ENCODE measurements at regions not wholly inside any gene's neighbourhood (a gene's known extent, or its start where the extent isn't known, plus 50 kb on each side); places are given as distances from the start of the nearest gene placed in this dataset.

DNA sequence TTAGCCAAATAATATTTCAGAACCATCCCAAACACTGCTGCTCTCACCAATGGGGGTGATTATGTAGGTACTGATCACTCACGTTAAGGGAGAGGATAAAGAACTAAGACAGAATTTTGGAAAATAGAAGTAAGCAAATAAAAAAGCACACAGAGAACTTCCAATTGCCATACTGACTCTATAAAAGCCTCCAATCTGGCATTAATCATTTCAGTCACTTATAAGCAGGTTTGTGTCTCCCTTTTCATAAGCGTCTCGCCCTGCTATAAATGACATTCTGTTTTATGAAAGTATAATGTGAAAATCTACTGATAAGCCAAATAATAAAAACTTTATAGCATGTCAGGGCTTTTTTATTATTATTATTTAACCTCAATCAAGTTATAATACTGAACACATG lies 435.2 kb downstream of the ETNK1 start:
- Histone ChIP-seq H3K4me1 (no peaks in the 10 kb centered on the region), H3K9me3 (no peaks in the 10 kb centered on the region), H3K36me3 (no peaks in the 10 kb centered on the region), H3K27me3 (no peaks in the 10 kb centered on the region), H3K27ac (no peak overlapping the region), H3K4me3 (no peak overlapping the region)
- 90 to 92% methylated on average over 3 of the region's 3 CpGs for WGBS, 2 donors (ENCODE audit: low coverage in 1 of 2)
- no peak for ATAC-seq
- no peak for TF ChIP-seq POLR2A (IDR thresholded peaks at IDR 0.05)
- no peak for TF ChIP-seq POLR2AphosphoS5 (IDR thresholded peaks at IDR 0.05)
- TF ChIP-seq, protein P1, sequence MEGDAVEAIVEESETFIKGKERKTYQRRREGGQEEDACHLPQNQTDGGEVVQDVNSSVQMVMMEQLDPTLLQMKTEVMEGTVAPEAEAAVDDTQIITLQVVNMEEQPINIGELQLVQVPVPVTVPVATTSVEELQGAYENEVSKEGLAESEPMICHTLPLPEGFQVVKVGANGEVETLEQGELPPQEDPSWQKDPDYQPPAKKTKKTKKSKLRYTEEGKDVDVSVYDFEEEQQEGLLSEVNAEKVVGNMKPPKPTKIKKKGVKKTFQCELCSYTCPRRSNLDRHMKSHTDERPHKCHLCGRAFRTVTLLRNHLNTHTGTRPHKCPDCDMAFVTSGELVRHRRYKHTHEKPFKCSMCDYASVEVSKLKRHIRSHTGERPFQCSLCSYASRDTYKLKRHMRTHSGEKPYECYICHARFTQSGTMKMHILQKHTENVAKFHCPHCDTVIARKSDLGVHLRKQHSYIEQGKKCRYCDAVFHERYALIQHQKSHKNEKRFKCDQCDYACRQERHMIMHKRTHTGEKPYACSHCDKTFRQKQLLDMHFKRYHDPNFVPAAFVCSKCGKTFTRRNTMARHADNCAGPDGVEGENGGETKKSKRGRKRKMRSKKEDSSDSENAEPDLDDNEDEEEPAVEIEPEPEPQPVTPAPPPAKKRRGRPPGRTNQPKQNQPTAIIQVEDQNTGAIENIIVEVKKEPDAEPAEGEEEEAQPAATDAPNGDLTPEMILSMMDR (IDR thresholded peaks at IDR 0.05), result no peak
- no peak for TF ChIP-seq EP300 (IDR thresholded peaks at IDR 0.05)

DNA sequence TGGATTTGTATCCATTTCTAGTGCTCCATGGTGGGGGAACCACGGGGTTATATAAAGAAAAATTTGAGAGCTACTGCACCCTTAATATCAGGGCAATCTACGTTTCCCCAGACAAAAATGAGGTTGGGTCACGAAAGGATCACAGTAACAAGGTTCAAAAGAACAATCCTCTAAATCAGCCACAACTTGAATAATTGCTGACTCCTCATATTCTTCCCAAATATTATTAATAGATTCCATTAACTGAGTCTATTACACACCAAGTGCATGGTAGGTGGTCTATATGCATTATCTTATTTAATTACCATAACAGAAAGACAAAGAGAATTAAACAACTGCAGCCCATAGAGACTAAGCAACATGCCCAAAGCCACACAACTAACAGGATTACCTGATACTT lies 438.2 kb downstream of the ETNK1 start:
- Histone ChIP-seq H3K27me3 (no peaks in the 10 kb centered on the region), H3K4me1 (no peaks in the 10 kb centered on the region), H3K36me3 (no peaks in the 10 kb centered on the region), H3K4me3 (no peak overlapping the region), H3K27ac (no peak overlapping the region), H3K9me3 (no peaks in the 10 kb centered on the region)
- WGBS, 2 donors (ENCODE audit: low coverage in 1 of 2), result 71 to 83% methylated on average over 3 of the region's 3 CpGs
- TF ChIP-seq, protein P1 (IDR thresholded peaks at IDR 0.05), result no peak
- TF ChIP-seq POLR2A (IDR thresholded peaks at IDR 0.05), result no peak
- no peak for TF ChIP-seq POLR2AphosphoS5 (IDR thresholded peaks at IDR 0.05)
- TF ChIP-seq EP300 (IDR thresholded peaks at IDR 0.05), result no peak
- no peak for ATAC-seq

DNA sequence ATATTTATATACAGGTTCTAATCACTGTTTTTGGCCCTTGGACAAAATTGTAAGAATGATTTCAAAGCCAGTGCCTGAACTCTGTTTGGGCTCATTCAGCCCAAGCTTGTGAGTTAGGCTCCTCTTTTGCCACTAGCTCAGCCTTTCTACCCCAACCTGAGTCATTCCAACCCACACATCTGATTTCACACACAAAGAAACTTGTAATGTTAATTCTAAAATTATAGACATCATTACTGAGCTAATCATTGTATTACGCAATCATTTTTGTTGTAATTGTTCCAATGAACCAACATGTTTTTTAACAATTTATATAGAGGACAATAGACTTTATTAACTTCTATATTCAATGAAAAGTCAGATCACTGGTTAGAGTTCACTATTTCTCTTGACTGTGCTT lies 441.1 kb downstream of the ETNK1 start:
- no peak for TF ChIP-seq POLR2A (IDR thresholded peaks at IDR 0.05)
- TF ChIP-seq, protein P1 (IDR thresholded peaks at IDR 0.05), result no peak
- no peak for TF ChIP-seq POLR2AphosphoS5 (IDR thresholded peaks at IDR 0.05)
- no peak for TF ChIP-seq EP300 (IDR thresholded peaks at IDR 0.05)
- Histone ChIP-seq H3K27ac (no peak overlapping the region), H3K27me3 (no peaks in the 10 kb centered on the region), H3K9me3 (no peaks in the 10 kb centered on the region), H3K4me1 (no peaks in the 10 kb centered on the region), H3K4me3 (no peak overlapping the region), H3K36me3 (no peaks in the 10 kb centered on the region)
- no peak for ATAC-seq
- WGBS, 2 donors (ENCODE audit: low coverage in 1 of 2), result 92 to 94% methylated on average over 1 of the region's 1 CpG

DNA sequence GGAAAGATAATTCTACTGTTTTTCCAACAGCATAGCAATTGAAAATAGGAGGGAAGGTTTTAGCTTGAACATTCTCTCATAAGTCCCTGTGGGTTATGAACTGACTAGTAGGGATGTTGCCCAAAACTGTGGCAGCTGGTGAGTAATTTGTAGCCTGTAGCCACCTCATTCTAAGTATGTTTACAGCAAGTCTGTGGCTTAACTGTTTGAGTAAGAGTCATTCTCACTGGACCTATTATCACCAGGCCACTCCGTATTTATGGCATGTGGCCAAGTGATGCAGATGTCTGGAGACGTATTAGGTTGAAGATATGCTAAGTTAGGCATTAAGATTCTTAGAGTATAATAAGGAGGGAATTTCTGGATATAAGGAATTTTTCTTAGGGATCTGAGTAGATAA lies 458.3 kb downstream of the ETNK1 start:
- H3K27me3 ChIP-seq, result no peaks in the 10 kb centered on the region
- ATAC-seq, result no peak
- no peaks in the 10 kb centered on the region for H3K36me3 ChIP-seq
- no peak overlapping the region for H3K27ac ChIP-seq
- H3K9me3 ChIP-seq, result peaks cover 0 to 1% (median 0%) of the 10 kb centered on the region in 3 donors
- WGBS, 2 donors (ENCODE audit: low coverage in 1 of 2), result 9 to 31% methylated on average over 2 of the region's 2 CpGs
- H3K4me1 ChIP-seq, result no peaks in the 10 kb centered on the region
- H3K4me3 ChIP-seq, result no peak overlapping the region
- no peak for TF ChIP-seq EP300 (IDR thresholded peaks at IDR 0.05)

DNA sequence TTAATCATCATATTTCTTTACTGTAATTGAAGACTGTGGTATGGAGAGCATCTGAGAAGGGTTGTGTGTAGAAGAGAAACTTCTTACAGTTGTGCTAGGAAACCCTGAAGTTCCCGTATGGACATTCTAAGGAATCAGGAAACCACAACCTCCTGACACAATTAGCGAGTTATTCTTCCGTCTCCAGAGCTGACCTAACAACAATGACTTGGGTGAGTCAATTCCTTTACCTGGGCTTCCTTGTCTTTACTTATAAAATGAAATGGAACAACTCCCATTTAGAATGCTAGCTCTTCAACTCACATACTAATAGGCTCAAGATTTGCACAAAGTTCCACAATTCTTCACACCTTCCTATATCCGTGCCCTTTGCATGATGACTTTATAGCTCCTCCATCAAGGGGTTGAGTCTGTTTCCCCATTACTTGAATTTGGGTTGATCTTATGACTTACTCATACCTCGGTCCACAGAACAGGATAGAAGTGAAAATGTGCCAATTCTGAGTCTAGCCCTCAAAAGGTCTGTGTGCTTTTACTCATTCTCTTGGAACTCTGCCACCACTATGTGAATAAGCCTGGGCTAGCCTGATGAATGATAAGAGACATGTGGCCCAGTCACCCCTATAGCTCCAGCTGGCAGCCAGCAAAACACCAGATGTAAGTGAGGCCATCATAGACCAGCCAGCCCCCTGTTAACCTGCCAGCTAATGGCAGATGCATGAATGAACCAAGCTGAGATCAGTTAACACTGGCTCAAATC lies 459.4 kb downstream of the ETNK1 start:
- TF ChIP-seq POLR2AphosphoS5 (IDR thresholded peaks at IDR 0.05), result no peak
- no peak for TF ChIP-seq EP300 (IDR thresholded peaks at IDR 0.05)
- TF ChIP-seq, protein P1 (IDR thresholded peaks at IDR 0.05), result no peak
- no peak for TF ChIP-seq POLR2A (IDR thresholded peaks at IDR 0.05)
- no peaks in the 10 kb centered on the region for H3K36me3 ChIP-seq
- H3K9me3 ChIP-seq, result peaks cover 0 to 6% (median 0%) of the 10 kb centered on the region in 3 donors
- no peak overlapping the region for H3K4me3 ChIP-seq
- 78 to 82% methylated on average over 4 to 5 of the region's 5 CpGs for WGBS, 2 donors (ENCODE audit: low coverage in 1 of 2)
- no peaks in the 10 kb centered on the region for H3K27me3 ChIP-seq
- H3K4me1 ChIP-seq, result no peaks in the 10 kb centered on the region
- H3K27ac ChIP-seq, result no peak overlapping the region
- no peak for ATAC-seq
